GM03348 (cell line): ENCODE measurements at regions not wholly inside any gene's neighbourhood (a gene's known extent, or its start where the extent isn't known, plus 50 kb on each side); places are given as distances from the start of the nearest gene placed in this dataset.

Source experiments
- DNase-seq: peaks from one replicate; pipeline ENCODE4 v3.0.0; 2012; ENCODE audit warnings: low spot score

DNA sequence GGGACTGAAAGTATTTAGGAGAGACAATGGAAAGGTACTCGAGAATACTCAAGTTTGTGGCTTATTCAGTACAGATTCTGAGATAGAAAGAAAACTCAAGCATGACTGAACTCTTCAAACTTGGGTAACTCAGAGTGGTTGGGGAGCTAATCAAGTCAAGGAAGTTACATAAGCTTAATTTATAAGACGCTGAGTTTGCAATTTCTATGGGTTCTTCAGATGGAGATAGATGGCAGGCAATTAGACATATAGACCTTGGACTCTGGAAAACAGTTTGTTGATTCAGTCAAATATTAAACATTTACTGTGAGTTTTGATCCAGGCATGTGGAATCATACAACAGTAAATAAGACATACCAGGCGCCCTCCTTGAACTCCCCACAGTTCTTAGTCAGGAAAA lies 1749.9 kb upstream of the TENM3 start:
- DNase-seq = no peak

DNA sequence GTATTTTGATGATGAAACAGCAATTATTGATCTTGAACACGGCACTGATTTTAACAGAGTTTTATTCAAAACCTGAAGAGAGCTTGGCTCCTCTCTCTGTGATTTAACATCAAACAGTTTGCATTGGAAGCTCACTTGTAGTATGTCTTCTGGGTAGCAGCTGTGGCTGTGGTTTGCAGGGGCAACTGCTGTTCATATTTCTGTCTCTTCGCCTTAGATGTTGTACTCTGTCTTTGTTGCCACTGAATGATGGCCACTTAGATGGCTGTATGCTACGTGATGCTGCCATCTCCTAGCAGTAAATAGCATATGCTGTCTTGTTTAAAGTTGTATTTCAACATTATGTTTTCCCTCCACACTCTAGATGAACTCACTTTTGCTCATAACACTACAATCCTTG lies 1743.0 kb upstream of the TENM3 start:
- DNase-seq = no peak

DNA sequence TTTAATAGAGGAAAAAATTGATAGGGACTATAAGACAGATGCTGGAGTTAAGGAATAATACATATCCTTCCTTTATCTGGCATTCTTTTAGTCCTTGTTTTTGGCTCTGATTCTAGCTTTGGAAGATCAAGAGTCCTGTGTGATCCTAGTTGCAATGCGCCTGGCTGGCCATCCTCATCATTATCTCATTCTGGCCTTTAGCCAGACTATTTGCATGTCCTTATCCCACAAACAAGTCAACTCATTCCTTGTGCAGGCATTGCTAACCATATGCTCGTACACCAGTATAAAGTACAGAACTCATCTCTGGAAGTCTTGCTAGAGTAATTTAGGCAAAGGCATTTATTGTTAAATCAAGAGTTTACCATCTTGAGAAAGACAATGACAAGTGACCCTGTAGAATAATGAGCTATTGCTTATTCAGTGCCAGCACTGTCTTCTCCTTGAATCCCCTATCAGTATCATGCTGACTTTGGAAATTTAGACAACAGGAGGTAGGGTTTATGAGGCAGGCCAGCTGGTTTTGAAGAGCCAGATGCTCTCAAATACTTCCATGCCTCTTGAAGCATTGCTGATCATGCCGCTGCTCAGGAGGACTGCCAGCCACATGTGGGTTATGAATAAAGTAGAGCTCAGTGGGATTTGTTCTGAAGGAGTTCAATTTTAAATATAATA lies 1730.3 kb upstream of the TENM3 start:
- no peak for DNase-seq

DNA sequence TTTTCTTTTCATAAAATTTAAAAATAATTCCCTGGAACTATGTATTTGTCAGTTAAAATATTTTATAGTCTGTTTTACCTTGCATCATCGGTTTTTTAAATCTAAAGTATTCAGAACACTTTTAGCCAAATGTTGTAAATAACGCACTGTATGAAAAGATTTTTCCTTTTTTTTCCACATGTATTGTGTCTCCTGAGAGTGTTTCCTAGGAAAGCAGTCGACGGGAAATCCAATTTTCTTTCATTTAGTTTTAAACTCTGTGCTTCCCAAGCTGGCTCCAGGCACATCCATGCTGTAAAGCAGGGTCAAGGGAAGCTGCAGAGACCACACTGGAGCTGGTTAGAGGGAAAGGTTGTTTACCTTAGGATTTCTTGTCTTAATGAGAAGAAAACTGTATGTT lies 1724.3 kb upstream of the TENM3 start:
- DNase-seq = no peak

DNA sequence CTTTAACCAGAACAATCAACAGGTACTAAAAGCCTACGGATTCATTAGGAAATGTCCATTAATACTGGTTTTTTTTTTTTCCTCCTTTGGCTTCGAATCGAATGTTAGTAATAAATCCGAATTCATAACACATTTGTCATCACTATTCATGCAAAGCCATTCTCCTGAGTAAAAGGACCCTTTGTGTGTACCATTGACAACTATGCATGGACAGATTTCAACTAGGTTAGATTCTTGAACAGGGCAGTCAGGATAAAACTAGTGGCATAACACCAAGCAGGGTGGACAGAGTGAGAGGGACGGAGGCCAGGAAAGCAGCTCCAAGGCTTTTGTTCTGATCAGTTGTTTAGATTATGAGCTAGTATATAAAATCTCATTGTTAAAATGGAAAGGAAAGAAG lies 1722.0 kb upstream of the TENM3 start:
- no peak for DNase-seq

DNA sequence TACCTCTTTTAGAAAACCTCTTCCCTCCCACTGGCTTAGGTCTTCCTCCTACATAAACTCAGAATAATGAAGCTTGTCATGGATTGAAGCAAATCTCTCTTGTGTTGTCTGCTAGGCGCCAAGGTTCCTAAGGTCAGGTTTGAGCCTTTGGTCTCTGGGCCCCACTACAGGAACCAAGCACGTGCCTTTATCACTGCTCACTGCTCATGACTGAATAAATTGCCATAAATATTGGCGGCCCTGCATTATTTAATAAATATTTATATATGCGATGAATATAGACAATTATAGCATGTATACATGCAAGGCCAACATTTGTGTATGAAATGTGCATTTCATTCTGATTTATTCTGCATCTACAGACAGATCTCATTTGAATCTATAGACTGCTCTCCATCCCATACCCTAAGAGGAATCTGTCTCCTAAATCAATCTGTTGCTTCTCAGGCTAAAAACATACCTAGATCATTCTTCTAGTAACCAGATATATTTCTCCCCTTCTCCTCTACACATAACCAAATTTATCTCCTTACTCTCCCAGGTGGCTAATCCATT lies 1717.6 kb upstream of the TENM3 start:
- no peak for DNase-seq

DNA sequence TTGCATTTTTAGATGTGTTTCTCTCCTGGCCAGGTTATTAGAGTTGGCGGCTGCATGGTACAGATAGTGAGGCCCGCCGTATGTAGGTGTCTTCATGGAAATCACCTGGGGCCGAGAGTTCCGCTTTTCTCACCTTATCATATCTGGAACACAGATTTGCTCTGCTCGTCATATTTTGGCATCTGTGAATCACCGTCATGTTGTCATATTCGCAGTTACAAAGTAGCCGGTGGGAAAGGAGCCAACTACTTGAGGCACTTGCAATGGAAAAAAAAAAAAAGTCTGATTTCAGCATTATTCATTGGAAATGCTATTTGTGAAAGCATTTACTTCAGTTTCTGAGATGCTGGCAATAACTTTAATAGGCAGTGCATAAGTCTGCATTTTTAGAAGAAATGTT lies 1715.2 kb upstream of the TENM3 start:
- DNase-seq = no peak

DNA sequence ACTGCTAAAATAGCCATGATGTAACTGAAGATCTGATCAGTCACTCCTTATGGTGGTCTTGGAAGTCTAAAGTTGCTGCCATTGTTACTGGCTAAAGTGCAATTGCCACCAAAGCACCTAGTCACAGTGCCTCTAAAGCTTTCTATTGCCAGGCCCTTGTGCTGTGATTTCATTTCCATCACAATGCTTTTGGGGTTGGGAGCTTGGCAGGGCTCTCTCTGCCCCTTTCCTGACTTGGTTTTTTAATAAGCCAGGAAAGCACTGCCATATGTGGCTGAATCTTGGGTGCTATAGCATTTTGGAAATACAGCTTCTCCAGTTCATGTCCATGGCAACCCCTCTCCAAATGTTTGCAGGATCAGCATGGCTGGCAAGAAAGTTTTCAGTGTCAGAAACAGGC lies 1712.4 kb upstream of the TENM3 start:
- DNase-seq = no peak

DNA sequence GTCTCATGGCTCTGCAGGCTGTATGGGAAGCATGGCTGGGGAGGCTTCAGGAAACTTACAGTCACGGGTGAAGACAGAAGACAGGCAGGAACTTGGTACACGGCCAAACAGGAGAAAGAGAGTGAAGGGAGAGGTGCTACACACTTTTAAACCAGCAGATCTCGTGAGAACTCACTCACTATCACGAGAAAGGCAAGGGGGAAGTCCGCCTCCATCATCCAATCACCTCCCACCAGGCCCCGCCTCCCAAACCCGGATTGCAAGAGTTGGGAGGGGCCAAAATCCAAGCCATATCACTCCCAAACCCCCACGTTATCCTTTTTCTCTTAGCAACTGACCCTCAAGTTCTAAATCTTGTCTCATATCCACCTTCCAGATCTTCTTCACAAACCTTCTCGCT lies 1710.5 kb upstream of the TENM3 start:
- no peak for DNase-seq

DNA sequence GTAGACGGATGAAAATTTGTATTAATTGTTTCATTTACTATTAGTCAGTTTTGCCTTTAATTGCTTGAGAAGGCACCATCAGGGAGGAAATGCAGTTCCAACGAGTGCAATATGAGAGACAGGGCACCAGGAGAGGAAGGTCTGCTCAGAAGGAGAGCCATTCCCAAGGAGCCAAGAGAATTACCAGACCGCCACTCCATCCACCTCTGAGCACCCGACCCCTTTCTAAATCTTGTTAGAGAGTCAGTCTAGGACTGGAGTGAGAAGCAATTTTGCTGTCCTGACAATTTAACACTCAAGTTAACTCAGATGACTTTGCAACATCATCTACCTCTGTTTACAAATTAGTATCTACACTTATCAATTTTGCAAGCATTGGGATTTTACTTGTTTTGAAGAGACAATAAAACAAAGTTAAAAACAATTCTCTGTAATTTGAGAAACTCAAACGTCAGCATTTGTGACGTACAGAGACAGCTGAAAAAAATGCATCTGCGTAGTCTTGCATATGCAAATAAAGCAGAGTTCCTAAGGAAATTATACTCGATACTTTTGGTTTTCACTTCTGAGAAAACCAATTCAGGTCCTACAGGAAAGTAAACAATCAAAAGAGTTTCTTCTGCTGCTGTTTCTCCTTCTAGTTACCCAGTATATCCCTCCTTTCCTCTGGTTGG lies 1704.7 kb upstream of the TENM3 start:
- DNase-seq = no peak

DNA sequence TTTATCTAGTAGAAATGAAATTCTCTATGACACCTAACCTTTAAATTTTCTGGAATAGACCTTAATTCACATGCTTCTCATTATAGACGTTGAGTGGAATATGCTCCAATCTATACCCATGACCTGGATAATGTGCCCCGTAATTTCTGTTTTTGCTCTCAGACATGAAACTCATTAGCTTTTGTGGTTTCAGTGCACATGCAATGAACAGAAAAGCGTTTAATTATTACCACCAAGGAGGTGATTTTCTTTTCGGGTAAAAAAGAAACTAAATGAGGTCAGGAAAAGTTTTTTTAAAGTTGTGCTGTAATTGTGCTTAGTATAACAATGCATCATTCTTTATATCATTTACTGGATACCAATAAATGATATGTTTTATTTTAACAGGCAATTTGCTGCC lies 1703.9 kb upstream of the TENM3 start:
- no peak for DNase-seq

DNA sequence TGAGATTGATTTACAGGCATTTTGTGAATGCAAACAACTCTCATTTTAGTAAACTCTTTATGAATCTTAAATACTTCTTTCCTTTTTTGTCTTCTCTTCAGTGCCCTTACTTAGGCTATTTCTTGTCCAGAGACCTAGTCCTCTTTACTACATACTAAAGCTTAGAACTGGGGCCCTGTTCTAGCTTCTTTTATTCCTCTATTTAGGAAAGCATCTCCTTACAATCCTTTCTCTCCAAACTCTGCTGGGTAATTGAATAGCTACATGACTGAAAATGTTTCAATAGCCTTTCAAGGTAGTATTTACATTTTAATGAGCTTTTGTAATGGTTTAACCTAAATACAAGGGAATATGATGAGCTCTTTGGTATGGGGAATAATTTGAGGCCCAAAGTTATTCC lies 1701.5 kb upstream of the TENM3 start:
- DNase-seq = no peak

DNA sequence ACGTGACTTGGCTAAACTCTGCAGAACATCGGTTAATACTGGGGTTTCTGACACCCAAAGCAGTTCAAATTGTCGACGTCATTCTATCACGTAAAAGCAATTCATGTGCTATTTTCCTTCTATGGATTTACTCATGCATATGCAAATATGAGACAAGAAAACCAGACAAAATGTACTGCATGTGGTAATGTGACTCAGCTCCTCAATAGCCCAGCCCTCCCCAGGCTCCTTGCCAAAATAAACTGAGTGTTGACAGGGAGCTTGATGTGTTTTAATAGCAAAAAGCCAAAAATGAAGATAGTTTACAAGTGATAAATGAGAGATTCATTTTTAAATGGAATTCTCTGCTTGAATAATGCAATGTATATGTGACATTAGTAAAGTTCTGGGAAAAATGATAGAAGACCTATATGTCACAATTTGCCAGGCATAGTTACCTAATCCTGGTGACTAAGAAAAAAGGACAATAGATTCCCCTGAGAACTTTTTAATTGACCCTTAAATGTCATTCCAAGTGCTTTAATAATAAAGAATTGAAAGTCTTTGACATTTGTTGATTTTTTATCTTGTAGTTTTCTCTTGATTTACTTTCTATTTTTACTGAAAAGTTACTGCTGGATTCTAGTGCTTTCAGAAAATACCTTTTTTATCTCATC lies 1700.6 kb upstream of the TENM3 start:
- DNase-seq = no peak

DNA sequence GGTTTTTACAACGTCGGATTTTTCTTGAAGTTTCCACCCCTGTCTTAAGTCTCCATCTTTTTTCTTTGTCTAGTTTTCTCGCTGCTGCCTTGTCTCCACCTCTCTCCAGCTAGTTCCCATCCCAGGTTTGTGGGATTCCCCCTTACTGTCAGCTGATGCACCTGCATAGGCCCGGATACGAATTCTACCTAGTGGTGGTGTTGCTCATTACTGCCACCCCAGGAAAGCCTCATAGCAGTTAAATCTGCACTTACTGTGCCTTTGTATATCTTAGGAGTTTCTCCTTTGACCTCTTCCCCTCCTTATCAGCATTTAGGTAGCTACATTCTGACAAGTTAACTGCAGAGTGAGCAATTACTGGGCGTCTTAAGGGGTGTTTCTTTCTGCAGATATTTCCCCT lies 1693.1 kb upstream of the TENM3 start:
- no peak for DNase-seq

DNA sequence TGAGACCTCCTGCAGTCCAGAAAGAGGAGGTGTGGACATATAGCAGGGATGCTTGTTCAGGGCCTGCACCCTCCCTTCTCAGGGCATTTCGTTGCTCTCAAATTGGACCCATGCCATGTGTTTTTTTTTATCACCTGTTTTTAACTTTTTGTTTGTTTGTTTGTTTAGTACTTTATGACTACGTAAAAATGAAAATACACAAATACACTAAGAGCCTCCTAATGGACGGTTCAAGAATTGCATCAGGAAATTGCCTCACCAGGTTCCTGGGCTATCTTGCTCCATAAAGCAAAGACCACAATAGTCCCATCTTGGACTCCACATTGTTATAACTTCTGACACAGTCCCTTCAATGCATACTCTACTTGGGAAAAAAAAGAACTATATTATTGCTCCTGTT lies 1685.9 kb upstream of the TENM3 start:
- no peak for DNase-seq

DNA sequence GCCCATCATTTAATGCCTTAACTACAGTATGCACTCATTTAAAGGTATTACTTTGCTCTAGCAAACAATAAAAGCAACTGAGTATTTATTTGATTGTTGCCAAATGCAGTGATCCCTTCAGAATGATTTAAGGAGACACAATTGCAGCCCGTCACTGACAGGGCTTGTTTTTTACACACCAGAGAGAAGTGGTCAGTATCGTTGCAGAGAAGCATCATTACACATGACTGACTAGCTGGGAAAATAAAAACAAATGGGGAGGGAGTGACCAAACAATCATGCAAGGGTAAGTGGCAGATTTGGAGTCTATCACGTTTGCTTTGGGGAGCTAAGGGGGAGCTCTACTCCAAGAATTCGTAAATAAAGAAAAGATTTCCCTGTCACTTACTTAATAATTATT lies 1685.3 kb upstream of the TENM3 start:
- DNase-seq = no peak

DNA sequence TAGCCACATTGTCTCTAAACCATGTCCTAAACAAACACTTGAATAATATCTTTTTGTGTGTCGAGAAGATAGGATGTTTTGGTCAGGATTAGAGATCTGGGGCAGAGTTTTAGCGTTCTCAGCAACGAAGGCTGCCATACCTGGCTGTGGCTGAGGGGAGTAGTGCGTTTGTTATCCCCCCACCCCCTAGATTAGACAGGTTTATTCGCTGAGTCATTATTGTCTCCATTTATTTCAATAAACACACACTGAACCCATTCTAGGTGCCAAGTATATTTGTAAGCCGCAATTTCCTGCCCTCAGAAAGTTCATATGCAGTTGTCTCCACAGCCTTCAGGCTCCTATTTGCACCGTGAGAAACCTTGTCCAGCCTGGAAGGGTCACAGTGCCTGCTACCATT lies 1684.8 kb upstream of the TENM3 start:
- no peak for DNase-seq

DNA sequence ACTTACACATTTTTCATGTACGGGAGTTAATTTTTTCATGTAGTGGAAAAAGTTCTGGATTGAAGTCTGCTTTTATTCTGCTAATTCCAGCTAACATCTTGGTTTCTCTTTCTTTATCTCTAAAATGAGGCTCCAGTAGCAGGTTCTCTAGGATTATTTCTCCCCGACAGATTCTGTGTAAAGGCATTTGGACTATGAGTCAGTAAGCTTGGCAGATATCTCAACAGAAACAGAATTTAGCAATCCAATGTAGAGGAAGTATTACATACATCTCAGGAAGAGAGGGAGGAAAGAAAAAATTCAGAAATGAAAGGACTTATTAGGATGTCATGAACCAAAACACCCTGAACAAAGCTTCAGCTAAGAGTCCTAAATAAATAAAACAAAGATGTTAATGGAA lies 1682.3 kb upstream of the TENM3 start:
- DNase-seq = no peak

DNA sequence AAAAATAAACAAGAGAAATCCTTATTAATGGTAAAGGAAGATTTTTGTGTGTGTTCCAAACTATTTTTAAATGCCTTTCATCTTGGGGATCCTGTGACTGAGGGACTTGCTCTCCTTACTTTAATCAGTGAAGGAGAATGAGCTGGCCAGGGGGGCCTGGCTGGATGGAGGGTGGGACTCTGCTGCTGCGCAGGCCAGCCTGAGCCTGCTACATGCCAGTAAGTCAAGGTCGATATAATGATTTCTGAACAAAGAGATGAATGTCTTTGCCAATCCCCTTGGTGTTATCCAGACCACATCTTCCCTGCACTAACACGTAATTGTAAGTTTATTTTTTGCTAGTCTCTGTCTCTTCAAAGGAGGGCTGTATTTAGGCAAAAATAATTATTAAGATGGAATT lies 1679.2 kb upstream of the TENM3 start:
- DNase-seq = no peak

DNA sequence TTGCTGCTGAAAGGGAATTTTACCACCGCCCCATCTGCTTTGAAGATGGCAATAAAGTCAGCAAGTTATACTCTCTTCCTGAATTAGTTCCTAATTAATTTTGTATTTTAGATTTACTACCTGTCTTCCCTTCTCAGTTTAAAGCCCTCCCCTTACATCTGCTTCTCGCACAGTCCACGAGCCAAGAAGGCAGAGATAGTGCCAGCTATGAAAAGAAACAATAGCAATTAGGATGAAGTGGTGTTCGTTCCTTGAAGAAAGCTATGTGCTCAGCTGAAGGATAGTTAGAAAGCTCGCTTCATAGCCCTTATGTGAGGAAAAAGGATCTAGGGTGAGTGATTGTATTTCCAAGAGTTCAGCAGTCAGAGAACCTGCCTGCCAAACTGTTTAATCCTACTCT lies 1678.8 kb upstream of the TENM3 start:
- no peak for DNase-seq

DNA sequence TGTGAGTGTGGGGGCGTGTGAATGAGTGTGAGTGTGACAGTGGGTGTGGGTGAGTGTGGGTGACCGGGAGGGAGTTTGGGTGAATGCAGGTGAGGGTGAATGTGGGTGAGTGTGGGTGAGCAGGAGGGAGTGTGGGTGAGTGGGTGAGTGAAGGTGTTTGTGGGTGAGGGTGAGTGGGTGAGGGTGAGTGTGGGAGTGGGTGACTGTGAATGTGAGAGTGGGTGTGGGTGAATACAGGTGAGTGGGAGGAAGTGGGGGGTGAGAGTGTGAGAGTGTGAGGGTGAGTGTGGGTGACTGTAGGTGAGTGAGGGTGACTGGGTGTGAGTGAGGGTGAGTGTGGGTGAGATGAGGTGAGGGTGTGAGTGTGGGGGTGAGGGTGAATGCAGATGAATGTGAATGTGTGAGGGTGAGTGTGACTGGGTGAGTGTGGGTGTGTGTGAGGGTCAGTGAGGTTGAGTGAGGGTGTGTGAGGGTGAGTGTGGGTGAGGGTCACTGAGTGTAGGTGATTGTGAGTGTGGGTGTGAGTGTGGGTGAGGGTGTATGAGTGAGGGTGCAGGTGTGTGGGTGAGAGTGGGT lies 1677.3 kb upstream of the TENM3 start:
- DNase-seq = no peak

DNA sequence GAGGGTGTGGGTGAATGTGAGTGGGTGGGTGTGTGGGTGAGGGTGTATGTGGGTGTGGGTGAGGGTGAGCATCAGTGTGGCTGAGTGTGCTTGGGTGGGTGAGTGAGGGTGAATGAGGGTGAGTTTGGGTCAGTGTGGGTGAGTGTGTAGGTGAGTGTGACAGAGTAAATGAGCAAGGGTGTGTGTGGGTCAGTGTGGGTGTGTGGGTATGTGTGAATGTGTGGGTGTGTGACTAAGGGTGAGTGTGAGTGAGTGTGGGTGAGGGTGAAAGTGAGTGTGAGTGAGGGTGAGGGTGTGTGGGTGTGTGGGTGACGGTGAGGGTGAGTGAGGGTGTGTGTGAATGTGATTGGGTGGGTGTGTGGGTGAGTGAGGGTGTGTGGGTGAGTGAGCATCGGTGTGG lies 1676.7 kb upstream of the TENM3 start:
- no peak for DNase-seq

DNA sequence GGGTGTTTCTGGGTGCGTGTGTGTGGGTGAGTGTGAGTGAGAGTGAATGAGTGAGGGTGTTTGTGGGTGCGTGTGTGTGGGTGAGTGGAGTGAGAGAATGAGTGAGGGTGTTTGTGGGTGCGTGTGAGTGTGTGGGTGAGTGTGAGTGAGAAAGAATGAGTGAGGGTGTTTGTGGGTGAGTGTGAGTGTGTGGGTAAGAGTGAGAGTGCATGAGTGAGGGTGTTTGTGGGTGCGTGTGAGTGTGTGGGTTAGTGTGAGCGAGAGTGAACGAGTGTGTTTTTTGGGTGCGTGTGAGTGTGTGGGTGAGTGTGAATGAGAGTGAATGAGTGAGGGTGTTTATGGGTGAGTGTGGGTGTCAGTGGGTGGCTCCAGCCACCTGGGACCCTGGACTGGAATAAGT lies 1676.1 kb upstream of the TENM3 start:
- DNase-seq = no peak
